IPS DF 19.7 (cell line): ENCODE measurements at regions not wholly inside any gene's neighbourhood (a gene's known extent, or its start where the extent isn't known, plus 50 kb on each side); places are given as distances from the start of the nearest gene placed in this dataset.
"Not testable (repeated sequence)": the region's sequence is repeated elsewhere in the genome, so short reads cannot be mapped to it uniquely, and the experiment has no call there.

ENCODE experiments used
- DNase-seq: peaks from one replicate; pipeline ENCODE4 v3.0.0-alpha.2; 2013; ENCODE audit warnings: low read depth, low spot score

DNA sequence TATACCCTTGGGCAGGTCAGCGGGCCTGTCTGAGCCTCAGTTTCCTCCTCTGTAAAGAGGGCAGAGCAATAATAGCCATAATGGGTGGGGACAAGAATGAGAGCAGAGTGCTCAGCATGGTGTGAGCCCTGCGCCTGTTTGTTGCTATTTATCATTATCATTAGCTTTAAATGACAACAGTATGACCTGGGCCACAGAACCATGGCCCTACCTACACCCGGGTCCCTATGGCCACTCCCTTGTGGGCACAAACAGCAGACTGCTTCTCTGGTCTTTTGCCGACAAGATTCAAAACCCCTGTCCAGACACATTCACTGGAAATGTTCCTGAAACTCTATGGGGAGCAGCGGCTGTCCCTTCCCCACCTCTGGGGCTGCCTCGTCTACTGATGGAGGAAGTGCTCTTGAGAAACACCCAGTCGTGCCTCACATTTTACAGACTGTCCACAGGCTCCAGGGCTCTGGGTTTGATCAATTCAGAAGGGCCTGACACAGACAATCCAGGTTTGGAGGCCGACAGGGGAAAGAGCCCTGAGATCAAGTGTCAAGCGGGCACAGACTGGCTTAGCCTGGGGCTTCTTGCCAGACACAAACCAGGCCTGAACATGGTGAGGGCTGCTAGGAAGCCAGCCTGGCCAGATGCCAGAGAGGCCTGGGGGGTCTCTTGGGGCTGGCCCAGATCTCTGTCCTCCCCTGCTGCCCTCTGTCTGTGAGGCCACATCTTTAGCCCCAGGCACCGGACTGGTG, 112.5 kb upstream of the CD82 start:
- no peak for DNase-seq

DNA sequence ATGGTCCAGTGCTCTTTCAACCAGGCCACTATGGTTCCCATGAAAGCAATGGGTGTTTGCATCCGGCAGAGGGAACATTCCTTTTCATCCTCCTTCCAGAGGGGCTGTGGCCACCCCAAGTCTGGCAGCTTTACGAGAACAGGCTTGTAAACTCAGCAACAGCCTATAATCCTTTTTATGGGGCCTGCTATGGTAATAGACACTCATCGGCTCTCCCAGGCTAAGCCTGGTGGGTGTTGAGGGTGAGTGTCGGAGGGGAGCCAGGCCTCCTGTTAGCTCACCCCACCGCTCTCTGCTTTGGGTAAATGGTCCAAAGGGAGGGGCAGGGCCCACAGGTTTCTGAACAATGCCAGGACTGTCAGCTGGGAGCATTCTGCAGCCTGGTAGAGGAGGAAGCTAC, 111.6 kb upstream of the CD82 start:
- no peak for DNase-seq

DNA sequence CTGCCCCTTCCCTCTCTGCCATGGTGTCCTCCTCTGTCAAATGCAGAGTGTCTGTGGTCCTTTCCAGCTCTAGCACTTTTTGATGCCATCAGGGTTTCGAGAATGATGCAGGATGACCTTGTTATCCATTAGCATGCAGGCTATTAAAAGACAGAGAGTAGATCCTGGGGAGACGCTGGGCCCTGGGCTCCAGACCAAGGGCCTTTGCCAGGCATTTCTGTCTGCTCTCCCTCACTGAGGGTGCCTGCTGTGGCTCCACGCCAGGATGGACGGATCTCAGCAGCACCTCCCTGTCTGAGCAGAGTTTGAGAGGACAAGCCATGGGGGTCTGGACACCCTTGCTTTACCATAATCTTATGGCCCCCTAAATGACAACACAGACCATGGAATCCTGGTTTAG, 110.8 kb upstream of the CD82 start:
- DNase-seq, result no peak

DNA sequence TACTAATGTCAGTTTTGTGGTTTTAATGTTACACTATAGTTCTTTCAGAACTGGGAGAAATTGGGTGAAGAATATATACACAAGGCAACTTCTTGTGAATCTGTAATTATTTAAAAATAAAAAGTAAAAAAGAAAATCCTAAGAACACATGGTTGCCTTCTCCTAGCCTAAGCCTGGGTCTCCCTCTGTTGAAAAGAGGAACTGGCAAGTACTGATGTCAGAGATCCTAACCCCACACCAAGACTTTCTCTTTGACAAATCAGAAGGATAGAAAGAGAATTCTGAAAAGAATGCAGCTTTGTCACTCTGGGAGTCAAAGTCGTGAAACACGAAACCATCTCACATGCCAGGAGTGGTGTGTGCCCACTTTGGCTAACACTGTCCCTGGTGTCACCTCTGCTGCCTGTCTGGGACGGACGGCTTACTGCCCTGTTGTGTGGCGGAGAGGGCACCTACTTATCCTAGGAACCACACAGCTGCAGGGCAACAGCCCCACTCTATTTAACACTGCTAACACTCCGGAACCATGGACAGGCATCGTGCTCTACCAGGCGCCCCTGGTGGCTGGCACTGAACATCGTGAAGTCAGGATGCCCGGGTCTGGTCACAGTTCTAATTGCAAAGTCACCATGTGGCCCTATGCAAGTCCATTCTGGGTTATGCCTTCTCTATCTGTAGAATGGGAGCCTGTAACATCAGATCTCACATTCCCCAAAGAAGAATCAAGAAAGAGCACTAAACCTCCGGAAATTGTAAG, 108.7 kb upstream of the CD82 start:
- DNase-seq, result no peak

GRCh38 chr11:44457862-44458261, 107.6 kb upstream of the CD82 start:
- no peak for DNase-seq

DNA sequence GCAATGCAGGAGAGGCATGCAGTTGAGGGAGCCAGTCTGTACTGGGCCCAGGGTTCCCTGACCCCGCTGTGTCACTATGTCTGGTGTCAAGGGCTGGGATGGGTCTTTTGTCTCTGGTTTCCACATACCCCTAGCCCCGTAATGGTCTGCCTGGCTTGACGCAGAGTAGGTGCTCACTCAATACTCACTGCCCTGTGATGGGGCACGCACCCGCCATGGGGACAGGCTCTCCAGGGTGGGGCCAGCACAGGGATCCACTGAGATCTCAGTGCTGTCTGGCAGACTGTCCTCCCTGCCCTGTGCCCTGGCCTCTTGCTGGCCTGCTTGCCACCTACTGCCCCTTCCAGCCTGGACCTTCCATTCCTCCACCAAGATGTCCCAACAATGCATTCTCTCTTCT, 101.7 kb upstream of the CD82 start:
- no peak for DNase-seq

DNA sequence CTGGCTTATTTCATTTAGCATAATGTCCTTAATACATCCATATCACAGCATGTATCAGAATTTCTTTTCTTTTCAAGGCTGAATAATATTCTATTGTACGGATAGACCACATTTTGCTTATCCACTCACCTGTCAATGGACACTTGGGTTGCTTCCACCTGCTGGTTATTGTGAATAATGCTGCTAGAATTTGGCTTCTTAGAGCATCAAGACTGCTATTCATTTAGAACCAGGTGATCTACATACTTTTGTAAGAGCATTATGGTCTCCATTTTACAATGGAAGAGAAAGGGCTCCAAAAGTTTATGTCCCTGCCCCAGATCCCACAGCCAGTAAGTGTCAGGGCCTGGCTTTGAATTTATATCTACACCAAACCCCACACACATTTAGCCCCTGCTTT, 100.7 kb upstream of the CD82 start:
- no peak for DNase-seq

DNA sequence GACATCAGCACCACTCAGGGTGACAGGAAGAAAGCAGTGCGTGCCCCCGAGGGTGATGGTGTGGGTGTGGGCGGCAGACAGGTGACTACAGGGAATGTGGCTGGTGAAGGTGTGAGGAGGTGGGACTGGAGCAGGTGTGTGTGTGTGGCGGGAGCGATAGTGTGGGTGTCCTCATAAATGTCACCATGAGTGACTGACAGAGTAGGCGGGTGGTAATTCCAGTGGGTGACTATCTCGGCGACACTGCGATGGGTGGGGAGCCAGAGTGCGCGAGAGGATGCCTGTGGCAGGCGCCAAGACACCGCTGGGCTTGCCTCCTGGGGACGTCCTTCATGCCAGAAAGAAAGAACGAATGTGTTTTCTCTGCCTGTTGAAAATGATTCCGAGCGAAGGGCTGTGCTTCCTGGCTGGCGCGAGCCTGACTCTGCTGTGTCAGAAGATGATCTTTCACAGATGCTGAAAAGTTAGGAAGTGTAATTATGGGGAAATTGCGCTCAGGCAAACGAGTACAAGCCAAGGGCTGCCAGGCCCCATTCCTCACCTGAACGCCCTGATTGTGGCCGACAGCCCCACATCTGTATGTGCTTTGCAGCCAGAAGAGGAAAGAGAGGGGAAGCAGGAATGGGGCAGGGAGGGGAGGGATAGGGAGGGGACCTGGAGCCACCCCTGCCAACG, 98.8 kb upstream of the CD82 start:
- no peak for DNase-seq

GRCh38 chr11:44467413-44467812, 98.0 kb upstream of the CD82 start:
- no peak for DNase-seq

DNA sequence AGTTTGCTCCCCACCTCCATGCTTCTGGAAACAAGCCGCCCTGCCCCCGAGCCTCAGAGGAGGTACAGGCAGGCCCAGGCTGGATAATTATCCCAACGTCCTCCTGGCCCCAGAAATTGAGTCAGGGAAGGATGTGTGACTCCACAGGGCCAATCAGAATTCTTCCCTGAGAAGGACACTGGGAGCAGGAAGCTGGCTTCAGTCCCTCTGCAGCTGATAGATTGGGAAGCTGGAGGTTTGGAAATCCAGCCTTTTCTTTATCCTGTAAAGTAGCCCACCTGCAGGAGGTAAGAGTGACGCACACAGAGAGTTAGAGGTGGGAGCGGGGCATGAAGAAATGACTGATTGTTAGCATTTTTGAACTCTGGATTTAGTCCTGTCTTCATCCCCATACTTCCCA, 97.5 kb upstream of the CD82 start:
- DNase-seq, result no peak

- no peak for DNase-seq
Observed at GRCh38 chr11:44468345-44468988, 97.0 kb upstream of the CD82 start.

GRCh38 chr11:44469412-44469811, 96.1 kb upstream of the CD82 start:
- DNase-seq, result no peak

- no peak for DNase-seq
Observed at GRCh38 chr11:44470854-44471253, 94.6 kb upstream of the CD82 start.

GRCh38 chr11:44471603-44472002, 93.9 kb upstream of the CD82 start:
- no peak for DNase-seq

DNA sequence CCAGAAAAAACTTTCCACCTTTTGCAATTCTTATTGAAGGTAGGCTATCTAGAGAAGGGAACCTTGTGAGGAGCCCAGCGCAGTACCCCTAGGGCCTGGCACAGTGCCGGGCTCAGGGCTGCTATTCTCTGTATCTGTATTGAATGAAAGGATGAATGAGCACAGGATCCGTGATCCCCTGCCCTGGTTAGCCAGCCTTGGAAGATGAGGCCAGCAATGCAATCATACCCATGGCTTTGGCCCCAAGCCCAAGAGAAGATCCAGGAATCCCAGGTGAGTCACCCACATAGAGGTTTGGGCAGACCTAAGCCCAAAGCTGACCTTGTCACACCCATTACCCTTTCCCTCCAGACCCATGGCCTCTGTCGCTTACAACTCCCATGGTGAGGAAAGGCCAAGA, 92.5 kb upstream of the CD82 start:
- DNase-seq, result no peak

GRCh38 chr11:44474702-44475101, 90.8 kb upstream of the CD82 start:
- no peak for DNase-seq

- no peak for DNase-seq
Observed at GRCh38 chr11:44475114-44475686, 90.3 kb upstream of the CD82 start.

GRCh38 chr11:44482338-44482737, 83.1 kb upstream of the CD82 start:
- DNase-seq, result not testable (repeated sequence)

- no peak for DNase-seq
Observed at GRCh38 chr11:44483919-44484610, 81.4 kb upstream of the CD82 start.

DNA sequence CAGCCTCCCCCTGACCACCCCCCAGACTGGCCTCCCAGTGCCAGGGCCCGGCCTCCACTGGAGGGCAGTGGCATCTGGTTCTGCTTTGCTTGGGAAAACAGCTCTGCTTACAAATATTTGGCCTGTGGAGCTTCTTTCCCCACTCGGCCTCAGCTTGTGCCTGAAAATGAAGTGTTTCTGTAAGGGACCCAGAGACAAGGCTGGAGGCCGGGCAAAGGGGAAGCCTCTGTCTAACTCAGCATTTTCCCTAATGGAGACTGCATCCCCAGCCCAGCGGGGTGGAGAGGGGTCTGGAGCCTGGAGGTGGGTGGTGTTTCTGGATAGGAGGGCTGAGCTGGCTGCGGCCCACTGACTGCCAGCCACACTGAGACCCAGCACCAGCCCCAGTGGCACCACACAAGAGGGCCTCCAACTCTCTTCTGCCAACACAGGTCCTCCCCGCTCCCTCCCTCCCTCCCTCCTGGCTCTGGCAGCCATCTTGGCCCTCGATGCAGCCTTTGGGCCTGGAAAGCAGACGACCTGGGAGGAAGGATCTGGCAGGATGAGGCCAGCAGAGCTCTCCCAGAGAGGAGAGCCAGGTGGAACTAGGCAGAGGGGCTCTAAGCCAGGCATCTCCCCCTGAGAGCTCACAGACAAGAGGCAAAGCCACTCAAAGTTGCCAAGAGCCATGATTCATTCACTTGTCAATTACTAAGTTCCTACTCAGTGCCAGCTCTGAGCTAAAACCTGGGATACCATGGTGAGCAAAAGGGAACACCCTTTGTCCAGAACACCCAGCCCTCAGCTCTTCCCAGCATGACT, 77.1 kb upstream of the CD82 start:
- no peak for DNase-seq
